Hepatocyte (in vitro differentiated cells): ENCODE measurements at regions not wholly inside any gene's neighbourhood (a gene's known extent, or its start where the extent isn't known, plus 50 kb on each side); places are given as distances from the start of the nearest gene placed in this dataset.

Experiments used
- EZH2 ChIP-seq: fragments of 200-600 bp; sonication (generic); IDR thresholded peaks from 2 replicates; pipeline ENCODE4 v1.6.1; 2016; ENCODE audit warnings: antibody characterized with exemption, mild to moderate bottlenecking, borderline replicate concordance
- TF ChIP-seq, protein P1 (sequence below): fragments of 200-600 bp; sonication (generic); IDR thresholded peaks from 2 replicates; pipeline ENCODE4 v1.5.1; 2016; ENCODE audit warnings: antibody characterized with exemption, mild to moderate bottlenecking; ENCODE audit not compliant: poor library complexity

DNA sequence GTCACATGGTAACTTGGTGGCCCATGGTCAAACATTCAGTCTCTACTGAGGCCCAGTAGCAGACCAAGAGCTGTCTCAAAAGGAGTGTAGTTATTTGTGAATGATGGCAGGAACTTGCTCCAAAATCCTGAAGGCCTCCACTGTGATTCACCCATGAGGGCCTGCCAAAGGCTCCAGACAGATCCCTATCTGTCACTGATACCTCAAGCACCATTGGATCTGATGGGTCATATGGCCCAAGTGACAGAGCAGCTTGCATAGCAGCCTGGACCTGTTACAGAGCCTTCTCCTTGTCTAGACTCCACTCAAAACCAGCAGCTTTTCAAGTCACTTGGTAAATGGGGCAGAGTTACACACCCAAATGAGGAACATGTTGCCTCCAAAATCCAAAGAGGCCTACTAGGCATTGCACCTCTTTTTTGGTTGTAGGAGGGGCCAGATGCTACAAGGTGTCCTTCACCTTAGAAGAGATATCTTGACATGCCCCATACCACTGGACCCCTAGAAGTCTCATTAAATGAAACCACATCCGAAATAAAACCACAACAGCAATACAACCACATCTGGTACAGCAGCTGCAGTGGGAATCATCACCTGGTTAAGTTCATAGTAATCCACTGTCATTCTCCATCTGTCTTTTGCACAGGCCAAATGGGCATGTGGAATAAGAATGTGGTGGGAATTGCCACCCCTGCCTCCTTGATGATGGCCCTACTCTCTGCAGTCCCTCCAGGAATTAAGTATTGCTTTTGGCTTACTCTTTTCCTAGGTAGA lies 150.4 kb upstream of the MAX start:
- TF ChIP-seq, protein P1, sequence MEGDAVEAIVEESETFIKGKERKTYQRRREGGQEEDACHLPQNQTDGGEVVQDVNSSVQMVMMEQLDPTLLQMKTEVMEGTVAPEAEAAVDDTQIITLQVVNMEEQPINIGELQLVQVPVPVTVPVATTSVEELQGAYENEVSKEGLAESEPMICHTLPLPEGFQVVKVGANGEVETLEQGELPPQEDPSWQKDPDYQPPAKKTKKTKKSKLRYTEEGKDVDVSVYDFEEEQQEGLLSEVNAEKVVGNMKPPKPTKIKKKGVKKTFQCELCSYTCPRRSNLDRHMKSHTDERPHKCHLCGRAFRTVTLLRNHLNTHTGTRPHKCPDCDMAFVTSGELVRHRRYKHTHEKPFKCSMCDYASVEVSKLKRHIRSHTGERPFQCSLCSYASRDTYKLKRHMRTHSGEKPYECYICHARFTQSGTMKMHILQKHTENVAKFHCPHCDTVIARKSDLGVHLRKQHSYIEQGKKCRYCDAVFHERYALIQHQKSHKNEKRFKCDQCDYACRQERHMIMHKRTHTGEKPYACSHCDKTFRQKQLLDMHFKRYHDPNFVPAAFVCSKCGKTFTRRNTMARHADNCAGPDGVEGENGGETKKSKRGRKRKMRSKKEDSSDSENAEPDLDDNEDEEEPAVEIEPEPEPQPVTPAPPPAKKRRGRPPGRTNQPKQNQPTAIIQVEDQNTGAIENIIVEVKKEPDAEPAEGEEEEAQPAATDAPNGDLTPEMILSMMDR: no peak
- TF ChIP-seq EZH2: no peak
